Tibial nerve (tissue), 4 donors: ENCODE measurements at regions not wholly inside any gene's neighbourhood (a gene's known extent, or its start where the extent isn't known, plus 50 kb on each side); places are given as distances from the start of the nearest gene placed in this dataset.
A peak's percentile ranks its signal among the peaks of the same experiment; 100 is the strongest.
"Not testable (repeated sequence)": the region's sequence is repeated elsewhere in the genome, so short reads cannot be mapped to it uniquely, and the experiment has no call there.

Source experiments
- DNase-seq, 2 donors: peaks; one replicate each; pipeline ENCODE4 v3.0.0-alpha.2; 2019; ENCODE audit warnings: low spot score in 2 of 2
- H3K27ac ChIP-seq, 4 donors: fragments of 200-600 bp; sonication (generic) in 3 of 4; one replicate each; pipeline ENCODE4 v1.5.1; 2017 to 2019; ENCODE audit warnings: mild to moderate bottlenecking in 1 of 4
- H3K27me3 ChIP-seq, 2 donors: fragments of 200-600 bp; sonication (generic) in 1 of 2; one replicate each; pipeline versions ENCODE4 v1.5.1 to v1.6.0; 2017 to 2019
- H3K36me3 ChIP-seq, 3 donors: fragments of 200-600 bp; sonication (generic); one replicate each; pipeline ENCODE4 v1.5.1; 2018 to 2019
- H3K4me1 ChIP-seq, 4 donors: fragments of 200-600 bp; sonication (generic) in 3 of 4; one replicate each; pipeline ENCODE4 v1.5.1; 2017 to 2019
- H3K4me3 ChIP-seq, 4 donors: fragments of 200-600 bp; sonication (generic) in 3 of 4; one replicate each; pipeline ENCODE4 v1.5.1; 2017 to 2019; ENCODE audit warnings: mild to moderate bottlenecking in 1 of 4, moderate library complexity in 1 of 4
- H3K9me3 ChIP-seq, 4 donors: fragments of 200-600 bp; sonication (generic) in 3 of 4; one replicate each; pipeline ENCODE4 v1.5.1; 2017 to 2019
- CTCF ChIP-seq, 5 experiments: fragments of 200-600 bp in 3 of 5; fragments of 450-650 bp in 2 of 5; sonication (generic) in 3 of 5; IDR thresholded peaks; one replicate each; pipeline ENCODE4 v1.5.1; 2016 to 2019; ENCODE audit warnings: antibody characterized with exemption in 5 of 5, mild to moderate bottlenecking in 3 of 5, moderate library complexity in 2 of 5
- EP300 ChIP-seq, 2 donors: sonication (generic); formaldehyde crosslinking; IDR thresholded peaks; one replicate each; pipeline ENCODE4 v1.6.1; 2017; ENCODE audit warnings: antibody characterized with exemption in 2 of 2, mild to moderate bottlenecking in 1 of 2
- POLR2A ChIP-seq, 2 donors: fragments of 450-650 bp; IDR thresholded peaks; one replicate each; pipeline ENCODE4 v1.6.1; 2017; ENCODE audit warnings: antibody characterized with exemption in 2 of 2, mild to moderate bottlenecking in 2 of 2, moderate library complexity in 2 of 2
- WGBS, 2 donors: methylation state at CpG; one replicate each; pipeline ENCODE4 v1.1.5; 2018; 5-methylcytosine and 5-hydroxymethylcytosine counted together

DNA sequence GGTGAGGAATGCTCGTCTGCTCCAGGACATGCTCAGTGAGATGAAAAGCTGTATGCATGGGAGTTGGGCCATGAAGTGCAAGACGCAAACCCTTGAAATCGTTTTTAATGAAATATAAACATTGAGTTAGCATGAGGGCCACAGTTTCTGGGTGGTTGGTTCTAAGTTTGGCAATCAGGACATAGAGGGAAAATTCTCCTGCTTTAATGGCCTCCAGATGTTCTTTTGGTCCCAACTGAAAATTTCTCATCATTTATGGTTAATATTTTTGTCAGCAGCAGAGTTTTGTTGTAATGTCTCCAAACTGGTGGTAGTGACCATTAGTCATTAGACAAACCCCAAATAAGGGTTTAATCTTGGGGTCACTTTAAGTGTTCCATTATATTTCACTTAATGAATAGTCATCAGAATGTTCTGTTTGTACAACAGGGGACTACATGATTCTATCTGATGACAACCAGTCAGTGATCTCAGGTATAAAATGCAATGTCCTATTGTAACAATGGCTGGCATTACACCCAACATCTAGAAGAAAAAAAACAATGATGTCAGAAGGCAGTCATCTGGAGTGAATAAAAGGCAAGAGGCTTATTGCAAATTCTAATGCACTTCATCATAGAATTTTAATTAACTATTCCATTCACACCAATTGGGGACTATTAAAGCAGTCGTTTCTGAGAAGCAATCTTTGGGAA, 197.4 kb downstream of the JCAD start:
- Histone ChIP-seq H3K9me3 (no peaks in the 10 kb centered on the region), H3K4me3 (no peak overlapping the region), H3K4me1 (peaks cover 0 to 16% (median 0%) of the 10 kb centered on the region in 4 donors), H3K27ac (no peak overlapping the region), H3K36me3 (no peaks in the 10 kb centered on the region), H3K27me3 (no peaks in the 10 kb centered on the region)
- no peak for TF ChIP-seq CTCF (IDR thresholded peaks at IDR 0.05)
- TF ChIP-seq POLR2A (IDR thresholded peaks at IDR 0.05) = no peak
- TF ChIP-seq EP300 (IDR thresholded peaks at IDR 0.05) = no peak
- DNase-seq = no peak
- 60 to 68% methylated on average over 4 of the region's 4 CpGs for WGBS, 2 donors

GRCh38 chr10:29861231-29861630, 198.2 kb downstream of the JCAD start:
- H3K9me3 ChIP-seq, H3K4me3 ChIP-seq, H3K27ac ChIP-seq, H3K27me3 ChIP-seq, H3K36me3 ChIP-seq, DNase-seq: not testable (repeated sequence)
- WGBS, 2 donors = 95 to 96% methylated on average over 5 of the region's 5 CpGs
- H3K4me1 ChIP-seq = peaks cover 0 to 16% (median 0%) of the 10 kb centered on the region in 4 donors

- H3K4me3 ChIP-seq = no peak overlapping the region
Observed at GRCh38 chr10:29860166-29860565, 199.2 kb downstream of the JCAD start.

GRCh38 chr10:29859521-29860130, 199.8 kb downstream of the JCAD start:
- TF ChIP-seq CTCF (IDR thresholded peaks at IDR 0.05) (no peak), POLR2A (IDR thresholded peaks at IDR 0.05) (no peak), EP300 (IDR thresholded peaks at IDR 0.05) (no peak)
- Histone ChIP-seq H3K9me3 (no peaks in the 10 kb centered on the region), H3K36me3 (no peaks in the 10 kb centered on the region), H3K4me3 (no peak overlapping the region), H3K27me3 (no peaks in the 10 kb centered on the region), H3K4me1 (peaks cover 0 to 16% (median 0%) of the 10 kb centered on the region in 4 donors), H3K27ac (no peak overlapping the region)
- 89% methylated on average over 6 of the region's 6 CpGs for WGBS, 2 donors
- DNase-seq = no peak

More at GRCh38 chr10:29860166-29860565, 199.2 kb downstream of the JCAD start:
- no peaks in the 10 kb centered on the region for H3K27me3 ChIP-seq
- peaks cover 0 to 16% (median 0%) of the 10 kb centered on the region in 4 donors for H3K4me1 ChIP-seq
- no peak for DNase-seq
- no peaks in the 10 kb centered on the region for H3K9me3 ChIP-seq
- no peak overlapping the region for H3K27ac ChIP-seq
- H3K36me3 ChIP-seq = no peaks in the 10 kb centered on the region
- TF ChIP-seq EP300 (IDR thresholded peaks at IDR 0.05) = no peak
- TF ChIP-seq POLR2A (IDR thresholded peaks at IDR 0.05) = no peak
- TF ChIP-seq CTCF (IDR thresholded peaks at IDR 0.05) = no peak
- 76 to 81% methylated on average over 9 of the region's 9 CpGs for WGBS, 2 donors

DNA sequence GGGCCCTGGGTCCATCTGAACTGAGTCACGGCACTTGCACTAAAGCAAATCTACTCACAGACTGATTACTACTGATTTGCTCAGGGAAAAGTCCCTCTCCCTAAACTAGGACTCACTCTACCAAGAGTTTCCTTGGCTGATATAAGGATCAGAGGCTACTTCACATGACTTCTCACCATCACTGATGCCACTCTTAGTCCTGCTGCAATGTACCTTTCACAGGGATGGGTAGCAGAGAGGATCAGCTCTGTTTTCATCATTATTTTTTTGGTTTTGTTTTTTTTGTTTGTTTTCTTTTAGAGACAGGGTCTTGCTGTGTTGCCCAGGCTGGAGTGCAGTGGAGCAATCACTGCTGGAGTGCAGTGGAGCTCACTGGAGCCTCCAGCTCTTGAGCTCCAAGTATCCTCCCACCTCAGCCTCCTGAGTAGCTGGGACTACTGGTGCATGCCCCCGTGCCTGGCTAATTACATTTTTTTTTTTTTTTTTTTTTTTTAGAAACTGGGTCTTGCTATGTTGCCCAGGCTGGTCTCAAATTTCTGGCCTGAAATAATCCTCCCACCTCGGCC, 200.6 kb downstream of the JCAD start:
- no peak for DNase-seq
- TF ChIP-seq CTCF (IDR thresholded peaks at IDR 0.05) = peak in 1 of 5 experiments; percentile 2
- TF ChIP-seq POLR2A (IDR thresholded peaks at IDR 0.05) = no peak
- no peaks in the 10 kb centered on the region for H3K27me3 ChIP-seq
- no peaks in the 10 kb centered on the region for H3K9me3 ChIP-seq
- H3K4me3 ChIP-seq = no peak overlapping the region
- peaks cover 0 to 16% (median 0%) of the 10 kb centered on the region in 4 donors for H3K4me1 ChIP-seq
- 72 to 76% methylated on average over 3 of the region's 3 CpGs for whole genome bisulfite sequencing, 2 donors
- H3K27ac ChIP-seq = no peak overlapping the region
- H3K36me3 ChIP-seq = no peaks in the 10 kb centered on the region
